NOMO-1 treated with DMSO at 0.1 percent for 48 hours (cell line): ENCODE measurements at regions not wholly inside any gene's neighbourhood (a gene's known extent, or its start where the extent isn't known, plus 50 kb on each side); places are given as distances from the start of the nearest gene placed in this dataset.
A peak's percentile ranks its signal among the peaks of the same experiment; 100 is the strongest.

Experiments
- DNase-seq: peaks from one replicate; lab custom pipeline; 2025; ENCODE audit not compliant: unreplicated experiment; lab: John Stamatoyannopoulos, UW

DNA sequence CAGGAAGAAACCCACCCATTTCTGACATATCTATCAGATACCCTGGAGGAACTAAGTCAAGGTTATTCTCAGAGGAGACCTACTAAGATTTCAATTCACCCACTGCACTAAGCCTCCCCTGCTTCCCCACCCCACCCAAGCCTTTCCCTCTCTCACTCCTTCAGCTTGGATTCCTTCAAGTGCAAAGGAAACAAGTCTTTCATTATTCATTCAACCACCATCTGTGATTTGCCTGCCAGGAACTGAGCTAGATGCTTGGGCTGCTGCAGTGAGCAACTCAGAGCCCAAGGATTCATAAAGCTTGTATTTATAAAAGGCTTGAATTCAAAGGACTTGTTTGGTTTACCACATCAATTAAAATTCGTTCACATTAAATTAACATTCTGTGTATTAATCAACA, 161.3 kb downstream of the GXYLT1 start:
- DNase-seq: no peak

DNA sequence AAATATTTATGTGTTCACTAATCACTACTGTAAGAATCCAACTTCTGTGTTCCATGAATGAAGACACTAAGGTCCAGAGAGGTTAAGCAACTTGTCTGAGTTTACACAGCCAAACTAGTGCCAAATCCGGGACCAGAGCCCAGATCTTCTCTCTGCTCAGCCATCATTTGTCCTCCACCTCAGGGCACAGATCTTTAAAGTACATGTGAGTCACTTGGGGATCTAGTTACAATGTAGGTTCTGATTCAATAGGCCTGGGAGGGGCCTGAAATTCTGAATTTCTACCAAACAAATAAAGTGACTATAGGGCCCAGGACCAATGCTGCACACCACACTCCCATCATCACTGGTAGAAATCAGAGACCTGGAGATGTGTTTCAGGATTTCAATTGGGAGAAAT, 162.9 kb downstream of the GXYLT1 start:
- DNase-seq: no peak

DNA sequence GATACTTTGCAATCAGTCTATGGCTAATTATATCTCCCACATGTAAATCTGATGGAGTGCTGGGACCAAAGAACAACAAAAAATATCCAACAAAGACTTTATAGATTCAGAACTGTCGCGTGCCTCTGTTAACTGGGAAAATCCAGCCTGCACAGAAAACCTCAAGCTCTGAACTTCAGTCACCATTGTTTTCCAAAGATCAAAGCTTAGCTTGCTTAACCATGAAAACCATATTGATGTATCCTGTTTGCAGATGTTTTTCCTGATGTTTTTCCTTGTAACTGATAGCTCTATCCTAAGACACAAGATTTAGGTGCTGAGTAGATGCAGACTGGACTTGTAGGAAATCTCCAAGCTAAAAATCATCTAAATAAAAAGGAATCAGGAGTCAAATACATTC, 163.7 kb downstream of the GXYLT1 start:
- DNase-seq: no peak

DNA sequence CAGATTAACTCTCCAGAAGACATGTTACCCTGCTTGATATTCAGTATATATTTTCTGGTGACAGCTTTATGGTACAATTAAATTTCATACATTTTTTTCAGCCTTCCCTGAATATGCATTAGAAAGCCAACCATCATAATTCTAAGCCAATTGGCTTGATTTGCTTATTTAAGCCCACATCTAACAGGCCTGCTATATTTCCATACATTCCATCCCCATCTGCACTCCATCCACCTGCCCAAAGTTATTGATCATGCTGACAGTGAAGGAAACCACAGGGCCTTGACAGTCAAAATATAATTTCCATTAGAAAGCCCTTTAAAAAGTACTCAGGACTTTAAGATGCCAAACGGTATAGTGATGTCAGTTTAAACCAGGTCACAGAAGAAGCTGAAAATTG, 164.3 kb downstream of the GXYLT1 start:
- no peak for DNase-seq

GRCh38 chr12:41979574-41979973, 165.1 kb downstream of the GXYLT1 start:
- DNase-seq: no peak

- no peak for DNase-seq
Measured at GRCh38 chr12:41972598-41972997, 172.1 kb downstream of the GXYLT1 start.

DNA sequence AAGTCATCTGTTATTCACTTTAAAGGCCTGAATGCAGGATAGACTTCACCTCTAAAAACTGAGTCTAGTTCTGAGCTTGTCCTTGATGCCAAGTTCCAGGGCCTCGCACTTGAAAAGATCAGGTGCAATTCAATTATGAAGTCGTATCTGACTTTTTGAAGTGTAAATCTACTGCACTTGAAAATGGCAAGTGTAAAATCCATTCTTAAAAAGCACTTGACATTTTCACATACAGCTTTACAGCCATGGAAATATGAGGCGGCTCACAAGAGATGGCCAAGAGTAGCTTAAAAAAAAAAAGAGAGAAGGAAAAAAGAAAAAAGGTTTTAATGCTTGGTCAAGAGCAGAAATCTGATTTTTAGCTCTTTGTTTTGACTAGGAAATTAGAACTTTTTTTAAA, 172.5 kb downstream of the GXYLT1 start:
- no peak for DNase-seq

- no peak for DNase-seq
Measured at GRCh38 chr12:41970744-41971143, 173.9 kb downstream of the GXYLT1 start.

DNA sequence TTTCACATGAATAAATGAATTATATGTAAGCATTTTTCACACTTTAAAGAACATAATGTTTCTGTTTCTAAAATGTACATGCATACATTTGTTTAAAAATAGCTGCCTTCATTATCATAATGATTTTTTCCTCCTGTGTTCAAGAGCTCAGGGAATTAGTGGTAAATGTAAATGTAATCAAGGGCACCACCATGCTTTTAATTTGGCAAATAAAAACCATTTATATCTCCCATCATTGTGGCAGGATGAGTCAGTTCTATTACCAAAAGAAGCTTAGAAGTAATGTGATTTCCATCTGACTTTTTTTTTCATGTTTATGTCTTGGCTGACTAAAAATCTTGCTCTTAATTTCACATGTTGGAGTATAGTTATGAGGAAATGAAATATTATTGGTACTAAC, 176.1 kb downstream of the GXYLT1 start:
- no peak for DNase-seq

GRCh38 chr12:41967668-41968500, 176.8 kb downstream of the GXYLT1 start:
- no peak for DNase-seq

DNA sequence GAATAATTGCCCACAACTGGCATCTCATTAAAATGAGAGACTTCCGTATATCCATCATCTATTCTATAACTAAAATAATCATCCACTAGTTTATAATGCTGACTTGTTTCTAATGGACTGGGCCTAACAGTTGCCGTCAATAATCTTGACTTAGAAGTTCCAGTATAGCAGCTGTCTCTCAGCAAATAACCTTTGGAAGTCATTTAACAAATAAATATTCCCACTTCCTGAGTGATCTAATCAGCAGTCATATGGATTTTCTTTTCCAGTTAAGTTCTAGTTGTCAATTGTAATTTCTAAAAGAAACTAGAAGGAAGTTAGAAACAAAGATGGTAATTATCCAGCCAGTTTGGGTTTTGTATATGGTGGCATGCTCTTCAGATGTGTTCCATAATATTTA, 177.8 kb downstream of the GXYLT1 start:
- no peak for DNase-seq

DNA sequence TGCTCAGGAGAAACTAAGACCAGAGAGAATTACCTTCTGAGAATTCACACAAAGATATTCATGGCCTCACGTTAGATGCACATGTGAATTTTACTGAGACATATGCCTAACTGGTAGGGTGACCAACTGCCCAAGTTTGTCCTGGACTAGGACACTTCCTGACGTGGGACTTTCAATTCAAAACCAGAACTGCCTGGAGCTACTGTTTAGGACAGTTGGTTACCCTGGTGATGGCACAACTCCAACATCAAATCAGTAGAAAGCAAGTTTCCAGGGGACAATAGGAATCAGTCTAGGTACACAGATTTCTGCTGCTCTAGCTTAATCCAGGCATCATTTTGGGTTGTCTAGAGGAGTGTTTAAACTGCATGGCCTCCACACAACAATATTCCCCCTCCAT, 178.7 kb downstream of the GXYLT1 start:
- no peak for DNase-seq

- DNase-seq: no peak
Measured at GRCh38 chr12:41963398-41963797, 181.3 kb downstream of the GXYLT1 start.

- no peak for DNase-seq
Measured at GRCh38 chr12:41962171-41962572, 182.5 kb downstream of the GXYLT1 start.

GRCh38 chr12:41959271-41959670, 185.4 kb downstream of the GXYLT1 start:
- DNase-seq: no peak

GRCh38 chr12:41956353-41956752, 188.3 kb downstream of the GXYLT1 start:
- no peak for DNase-seq

DNA sequence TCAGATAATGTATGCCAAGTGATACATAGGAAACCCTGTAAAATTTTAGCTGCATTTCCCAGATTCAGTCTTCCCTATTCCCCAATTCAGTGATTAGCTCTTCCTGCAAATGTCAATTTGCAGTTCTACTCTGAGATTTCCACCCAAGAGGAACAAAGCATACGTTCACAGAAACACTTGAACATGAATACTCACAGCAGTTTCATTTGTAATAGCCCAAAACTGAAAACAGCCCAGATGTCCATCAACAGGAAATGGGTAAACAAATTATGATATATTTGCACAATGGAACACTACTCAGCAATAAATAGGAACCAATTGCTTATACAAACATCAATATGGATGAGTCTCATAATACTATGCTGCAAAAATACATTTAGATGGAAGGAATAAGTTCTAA, 194.2 kb downstream of the GXYLT1 start:
- DNase-seq: no peak

- DNase-seq: no peak
Measured at GRCh38 chr12:41946106-41946505, 198.6 kb downstream of the GXYLT1 start.

DNA sequence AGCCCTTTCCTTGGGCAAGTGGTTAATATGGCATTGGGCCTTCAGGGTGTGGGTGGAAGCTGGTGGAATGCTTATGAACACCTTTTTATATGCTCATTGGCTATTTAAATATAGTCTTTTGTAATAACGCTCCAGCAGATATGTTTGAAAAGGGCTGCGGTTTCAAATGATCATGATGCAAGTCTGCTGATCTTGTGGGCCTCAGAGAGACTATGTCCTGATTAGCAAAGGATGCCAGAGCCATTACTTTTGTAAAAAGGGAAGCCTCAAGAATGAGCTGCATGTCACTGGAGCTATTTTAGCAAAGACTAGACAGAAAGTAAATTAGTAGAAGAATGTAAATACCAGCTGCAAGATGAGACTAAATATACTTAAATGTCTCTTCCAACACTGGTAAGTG, 200.5 kb downstream of the GXYLT1 start:
- peak; percentile 69 for DNase-seq

- no peak for DNase-seq
Measured at GRCh38 chr12:41943671-41944070, 201.0 kb downstream of the GXYLT1 start.

DNA sequence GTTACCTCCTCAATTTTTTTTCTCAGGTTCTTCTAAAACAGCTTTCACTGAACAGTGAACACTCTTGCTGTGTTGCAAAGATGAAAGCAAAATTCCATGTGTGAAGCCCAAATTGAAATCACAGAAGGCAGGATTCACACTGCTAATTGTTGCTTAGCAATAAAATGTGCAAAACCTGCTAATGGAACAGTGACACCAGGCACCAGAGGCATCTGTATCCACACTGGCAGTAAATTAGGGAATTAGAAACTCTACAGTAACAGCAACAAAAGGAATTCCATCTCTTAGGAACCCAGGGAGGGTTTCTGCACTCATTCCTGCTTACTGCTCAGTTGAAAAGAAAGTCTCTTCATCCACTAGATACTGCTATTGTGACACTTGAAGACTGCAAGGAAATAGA, 202.3 kb downstream of the GXYLT1 start:
- no peak for DNase-seq

DNA sequence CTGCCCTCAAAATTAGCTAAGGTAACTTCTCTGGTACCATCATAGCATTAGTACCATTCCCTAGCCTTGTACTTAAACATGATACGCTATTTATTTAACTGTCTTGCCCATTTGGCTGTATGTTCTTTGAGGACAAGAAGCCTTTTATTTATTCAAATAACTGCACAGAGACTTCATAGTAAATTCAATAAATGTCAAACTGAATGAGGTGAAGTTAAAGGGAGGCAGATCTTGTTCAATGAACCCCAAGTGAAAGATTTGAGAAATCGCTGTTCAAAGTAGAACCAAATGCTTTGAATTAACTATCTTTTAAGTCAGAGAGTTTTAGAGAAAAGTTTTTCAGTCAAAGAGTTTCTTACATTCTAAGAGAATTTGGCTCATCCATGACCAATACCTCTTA, 203.6 kb downstream of the GXYLT1 start:
- no peak for DNase-seq

GRCh38 chr12:41940571-41940970, 204.1 kb downstream of the GXYLT1 start:
- DNase-seq: no peak
